PC-9 (cell line): ENCODE measurements at regions not wholly inside any gene's neighbourhood (a gene's known extent, or its start where the extent isn't known, plus 50 kb on each side); places are given as distances from the start of the nearest gene placed in this dataset.

ENCODE experiments used
- BruUV-seq: library from RNA; stranded (reverse); fragments of 400-500 nt; replicated peaks from 2 replicates; lab custom pipeline; 2021; lab: Mats Ljungman, UMichigan
- CTCF ChIA-PET: fragments of 300-600 bp; sonication (Branson Sonifier 250); formaldehyde crosslinking; loops from one replicate; lab custom pipeline; 2022; ENCODE audit warnings: antibody characterized with exemption; lab: Charles Lee
- POLR2A ChIA-PET: fragments of 300-600 bp; sonication (Branson Sonifier 250); formaldehyde crosslinking; loops from one replicate; lab custom pipeline; 2022; ENCODE audit warnings: antibody characterized with exemption; ENCODE audit not compliant: unreplicated experiment; lab: Charles Lee
- DNase-seq, 2 experiments: peaks; one replicate each; pipeline versions ENCODE4 v3.0.0 to v3.0.0-alpha.2; 2015 to 2022; ENCODE audit warnings: mixed read lengths in 1 of 2
- H2AFZ ChIP-seq: fragments of 200-600 bp; sonication (generic); 2 replicates; pipeline ENCODE4 v1.8.1; 2017; ENCODE audit warnings: antibody characterized with exemption
- H3F3A ChIP-seq: fragments of 200-600 bp; sonication (generic); 2 replicates; pipeline ENCODE4 v1.8.1; 2017; ENCODE audit warnings: antibody characterized with exemption, mild to moderate bottlenecking, low read depth; ENCODE audit not compliant: insufficient read depth
- H3K27ac ChIP-seq: fragments of 200-600 bp; sonication (generic); 2 replicates; pipeline ENCODE4 v1.6.1; 2016; ENCODE audit warnings: mixed run types
- H3K27me3 ChIP-seq: fragments of 200-600 bp; sonication (generic); 2 replicates; pipeline ENCODE4 v1.6.1; 2016; ENCODE audit warnings: low read depth, mixed run types; ENCODE audit not compliant: insufficient read depth
- H3K36me3 ChIP-seq: fragments of 200-600 bp; sonication (generic); 2 replicates; pipeline ENCODE4 v1.6.1; 2016; ENCODE audit warnings: low read depth, mixed run types
- H3K4me1 ChIP-seq: fragments of 200-600 bp; sonication (generic); replicated peaks from 2 replicates; pipeline ENCODE4 v1.6.1; 2016; ENCODE audit warnings: mixed run types; ENCODE audit not compliant: insufficient read depth
- H3K4me2 ChIP-seq: fragments of 200-600 bp; sonication (generic); 2 replicates; pipeline ENCODE4 v1.6.1; 2017; ENCODE audit warnings: mixed run types
- H3K4me3 ChIP-seq: fragments of 200-600 bp; sonication (generic); 2 replicates; pipeline ENCODE4 v1.6.1; 2016; ENCODE audit warnings: mixed run types
- H3K79me2 ChIP-seq: fragments of 200-600 bp; sonication (generic); 2 replicates; pipeline ENCODE4 v1.6.1; 2017; ENCODE audit warnings: low read depth, mixed run types
- H3K9me2 ChIP-seq: fragments of 200-600 bp; sonication (generic); 2 replicates; pipeline ENCODE4 v1.8.1; 2017; ENCODE audit warnings: mild to moderate bottlenecking; ENCODE audit not compliant: insufficient read depth
- H3K9me3 ChIP-seq: fragments of 200-600 bp; sonication (generic); 2 replicates; pipeline ENCODE4 v1.8.1; 2016; ENCODE audit warnings: low read depth; ENCODE audit not compliant: insufficient read depth
- H4K20me1 ChIP-seq: fragments of 200-600 bp; sonication (generic); 2 replicates; pipeline ENCODE4 v1.8.1; 2017; ENCODE audit not compliant: insufficient read depth
- EZH2 ChIP-seq: fragments of 200-600 bp; sonication (generic); IDR thresholded peaks from 2 replicates; pipeline ENCODE4 v1.8.0; 2017; ENCODE audit warnings: antibody characterized with exemption, low read depth
- intact Hi-C: fragments of 100-400 bp; cut with micrococcal nuclease; formaldehyde crosslinking; loops from one replicate; pipeline ENCODE4 v1.10.0; 2022; ENCODE audit not compliant: unreplicated experiment
- TF ChIP-seq, protein P1 (sequence below): fragments of 200-600 bp; sonication (generic); conservative IDR thresholded peaks from 2 replicates; pipeline ENCODE4 v1.6.1; 2017; ENCODE audit warnings: mixed run types, antibody characterized with exemption, mild to moderate bottlenecking, moderate library complexity

- ChIA-PET CTCF (no interaction called here), POLR2A (no interaction called here)
- Histone ChIP-seq H4K20me1 (no peaks in the 10 kb centered on the region), H3K4me1 (0 out of 2 replicates have a peak, but pooled peaks cover 4% of the 10 kb centered on the region), H3K27ac (no peak overlapping the region), H3K4me3 (no peak overlapping the region), H3F3A (no peaks in the 10 kb centered on the region), H3K79me2 (no peaks in the 10 kb centered on the region), H3K27me3 (no peaks in the 10 kb centered on the region), H3K4me2 (no peak overlapping the region), H2AFZ (no peak overlapping the region), H3K9me2 (no peaks in the 10 kb centered on the region), H3K36me3 (no peaks in the 10 kb centered on the region), H3K9me3 (no peaks in the 10 kb centered on the region; the same call in 1 of the 2 replicates)
- intact Hi-C loops, result no loop called here
- no peak for TF ChIP-seq EZH2
- TF ChIP-seq, protein P1, sequence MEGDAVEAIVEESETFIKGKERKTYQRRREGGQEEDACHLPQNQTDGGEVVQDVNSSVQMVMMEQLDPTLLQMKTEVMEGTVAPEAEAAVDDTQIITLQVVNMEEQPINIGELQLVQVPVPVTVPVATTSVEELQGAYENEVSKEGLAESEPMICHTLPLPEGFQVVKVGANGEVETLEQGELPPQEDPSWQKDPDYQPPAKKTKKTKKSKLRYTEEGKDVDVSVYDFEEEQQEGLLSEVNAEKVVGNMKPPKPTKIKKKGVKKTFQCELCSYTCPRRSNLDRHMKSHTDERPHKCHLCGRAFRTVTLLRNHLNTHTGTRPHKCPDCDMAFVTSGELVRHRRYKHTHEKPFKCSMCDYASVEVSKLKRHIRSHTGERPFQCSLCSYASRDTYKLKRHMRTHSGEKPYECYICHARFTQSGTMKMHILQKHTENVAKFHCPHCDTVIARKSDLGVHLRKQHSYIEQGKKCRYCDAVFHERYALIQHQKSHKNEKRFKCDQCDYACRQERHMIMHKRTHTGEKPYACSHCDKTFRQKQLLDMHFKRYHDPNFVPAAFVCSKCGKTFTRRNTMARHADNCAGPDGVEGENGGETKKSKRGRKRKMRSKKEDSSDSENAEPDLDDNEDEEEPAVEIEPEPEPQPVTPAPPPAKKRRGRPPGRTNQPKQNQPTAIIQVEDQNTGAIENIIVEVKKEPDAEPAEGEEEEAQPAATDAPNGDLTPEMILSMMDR, result no peak
- DNase-seq, result no peak
- BruUV-seq, result no TSS peak
Measured at GRCh38 chr13:77985866-77986636, 67.4 kb upstream of the EDNRB start.

DNA sequence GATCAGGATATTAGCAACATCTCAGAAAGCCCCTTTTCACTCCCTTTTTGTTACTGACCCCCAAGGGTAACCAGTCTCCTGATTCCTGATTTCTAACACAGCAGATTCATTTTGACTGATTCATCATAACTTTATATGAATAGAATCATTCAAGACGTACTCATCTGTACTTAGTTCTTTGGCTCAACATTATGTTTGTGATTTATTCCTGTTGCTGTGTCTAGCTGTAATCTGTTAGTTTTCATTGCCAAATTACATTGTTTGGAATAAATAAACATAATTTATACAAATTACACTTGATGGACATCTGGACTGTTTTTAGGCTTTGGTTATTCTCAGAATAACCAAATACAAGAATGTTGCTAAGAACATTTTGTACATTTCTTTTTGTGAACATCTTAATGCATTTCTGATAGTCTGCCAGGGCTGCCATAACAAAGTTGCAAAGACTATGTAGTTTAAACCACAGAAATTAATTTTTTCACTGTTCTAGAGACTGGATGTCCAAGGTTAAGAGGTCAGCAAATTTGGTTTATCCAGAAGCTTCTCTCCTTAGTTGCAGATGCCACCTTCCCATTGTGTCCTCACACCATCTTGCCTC lies 62.8 kb upstream of the EDNRB start:
- Histone ChIP-seq H4K20me1 (no peaks in the 10 kb centered on the region), H3K36me3 (no peaks in the 10 kb centered on the region), H3K79me2 (no peaks in the 10 kb centered on the region), H3K27me3 (no peaks in the 10 kb centered on the region), H3K27ac (peak overlapping the region; percentile 53; the same call in 1 of the 2 replicates), H3K9me3 (peaks cover 3% of the 10 kb centered on the region), H3K4me2 (no peak overlapping the region), H2AFZ (0 out of 2 replicates have a peak overlapping the region, but pooled peaks have one; percentile 30), H3K4me1 (peaks cover 14% of the 10 kb centered on the region; the same call in 1 of the 2 replicates), H3K9me2 (no peaks in the 10 kb centered on the region), H3F3A (no peaks in the 10 kb centered on the region), H3K4me3 (no peak overlapping the region)
- no peak for TF ChIP-seq EZH2
- TF ChIP-seq, protein P1, result no peak
- intact Hi-C loops, result no loop called here
- ChIA-PET CTCF (interaction anchor here (0.7 kb wide), 1 partner anchor 26 kb away, joined by 3 read pairs; no protein-coding TSS in a partner anchor), POLR2A (no interaction called here)
- DNase-seq, result no peak
- no TSS peak for BruUV-seq

GRCh38 chr13:77980592-77980991 lies 62.0 kb upstream of the EDNRB start:
- no TSS peak for BruUV-seq

More at GRCh38 chr13:77980592-77980991, 62.0 kb upstream of the EDNRB start:
- Histone ChIP-seq H3K36me3 (no peaks in the 10 kb centered on the region), H2AFZ (peak overlapping the region; percentile 30; the same call in 1 of the 2 replicates), H3K9me2 (no peaks in the 10 kb centered on the region), H3K27ac (peak overlapping the region; percentile 53), H4K20me1 (no peaks in the 10 kb centered on the region), H3F3A (no peaks in the 10 kb centered on the region), H3K27me3 (no peaks in the 10 kb centered on the region), H3K4me1 (peaks cover 14% of the 10 kb centered on the region; the same call in 1 of the 2 replicates), H3K4me2 (peak overlapping the region; percentile 19; the same call in 1 of the 2 replicates), H3K9me3 (peaks cover 3% of the 10 kb centered on the region), H3K79me2 (no peaks in the 10 kb centered on the region), H3K4me3 (no peak overlapping the region; the same call in 1 of the 2 replicates)
- POLR2A ChIA-PET, result no interaction called here
- intact Hi-C loops, result no loop called here
- DNase-seq, result peak in 1 of 2 experiments; percentile 14
- TF ChIP-seq, protein P1, result no peak
- TF ChIP-seq EZH2, result no peak
- CTCF ChIA-PET, result no interaction called here
